Retinal pigment epithelial cell (primary cell): ENCODE measurements at regions not wholly inside any gene's neighbourhood (a gene's known extent, or its start where the extent isn't known, plus 50 kb on each side); places are given as distances from the start of the nearest gene placed in this dataset.
"Not testable (repeated sequence)": the region's sequence is repeated elsewhere in the genome, so short reads cannot be mapped to it uniquely, and the experiment has no call there.

Experiments used
- DNase-seq: peaks from one replicate; pipeline ENCODE4 v3.0.0-alpha.2; 2010; ENCODE audit warnings: low read depth
- H3K4me3 ChIP-seq: 2 replicates; pipeline ENCODE4 v1.5.1; 2011; ENCODE audit warnings: mild to moderate bottlenecking, low read length, control low read depth, moderate library complexity
- TF ChIP-seq, protein P1 (sequence below): conservative IDR thresholded peaks from 2 replicates; pipeline ENCODE4 v1.5.1; 2011; ENCODE audit warnings: low read depth, low read length, control low read depth, inconsistent platforms

DNA sequence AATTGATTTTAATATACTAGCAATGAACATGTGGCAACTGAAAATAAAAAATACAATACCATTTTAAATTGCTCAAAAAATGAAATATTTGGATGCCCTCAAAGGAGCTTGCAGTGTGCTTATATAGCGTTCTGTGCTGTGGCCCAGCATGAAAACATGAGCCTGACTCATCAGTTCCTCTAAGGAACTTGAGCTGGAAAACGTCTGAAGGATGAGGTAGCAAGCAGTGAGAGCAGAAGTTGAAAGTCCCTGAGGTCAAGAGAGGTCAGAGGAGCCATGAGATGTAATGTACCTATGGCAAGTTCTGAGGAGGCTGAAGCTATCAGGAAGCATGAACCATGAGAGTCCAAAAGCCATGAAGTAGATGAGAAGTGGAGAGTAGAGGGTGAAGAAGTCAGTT lies 59.7 kb downstream of the HMGB3 start:
- H3K4me3 ChIP-seq, result no peak overlapping the region
- no peak for DNase-seq
- TF ChIP-seq, protein P1, sequence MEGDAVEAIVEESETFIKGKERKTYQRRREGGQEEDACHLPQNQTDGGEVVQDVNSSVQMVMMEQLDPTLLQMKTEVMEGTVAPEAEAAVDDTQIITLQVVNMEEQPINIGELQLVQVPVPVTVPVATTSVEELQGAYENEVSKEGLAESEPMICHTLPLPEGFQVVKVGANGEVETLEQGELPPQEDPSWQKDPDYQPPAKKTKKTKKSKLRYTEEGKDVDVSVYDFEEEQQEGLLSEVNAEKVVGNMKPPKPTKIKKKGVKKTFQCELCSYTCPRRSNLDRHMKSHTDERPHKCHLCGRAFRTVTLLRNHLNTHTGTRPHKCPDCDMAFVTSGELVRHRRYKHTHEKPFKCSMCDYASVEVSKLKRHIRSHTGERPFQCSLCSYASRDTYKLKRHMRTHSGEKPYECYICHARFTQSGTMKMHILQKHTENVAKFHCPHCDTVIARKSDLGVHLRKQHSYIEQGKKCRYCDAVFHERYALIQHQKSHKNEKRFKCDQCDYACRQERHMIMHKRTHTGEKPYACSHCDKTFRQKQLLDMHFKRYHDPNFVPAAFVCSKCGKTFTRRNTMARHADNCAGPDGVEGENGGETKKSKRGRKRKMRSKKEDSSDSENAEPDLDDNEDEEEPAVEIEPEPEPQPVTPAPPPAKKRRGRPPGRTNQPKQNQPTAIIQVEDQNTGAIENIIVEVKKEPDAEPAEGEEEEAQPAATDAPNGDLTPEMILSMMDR, result no peak

- DNase-seq, H3K4me3 ChIP-seq: not testable (repeated sequence)
Observed at GRCh38 chrX:151066373-151066772, 83.2 kb downstream of the HMGB3 start.

- DNase-seq, result no peak
- TF ChIP-seq, protein P1, result no peak
- H3K4me3 ChIP-seq, result no peak overlapping the region
Observed at GRCh38 chrX:151073767-151074166, 90.6 kb downstream of the HMGB3 start.

DNA sequence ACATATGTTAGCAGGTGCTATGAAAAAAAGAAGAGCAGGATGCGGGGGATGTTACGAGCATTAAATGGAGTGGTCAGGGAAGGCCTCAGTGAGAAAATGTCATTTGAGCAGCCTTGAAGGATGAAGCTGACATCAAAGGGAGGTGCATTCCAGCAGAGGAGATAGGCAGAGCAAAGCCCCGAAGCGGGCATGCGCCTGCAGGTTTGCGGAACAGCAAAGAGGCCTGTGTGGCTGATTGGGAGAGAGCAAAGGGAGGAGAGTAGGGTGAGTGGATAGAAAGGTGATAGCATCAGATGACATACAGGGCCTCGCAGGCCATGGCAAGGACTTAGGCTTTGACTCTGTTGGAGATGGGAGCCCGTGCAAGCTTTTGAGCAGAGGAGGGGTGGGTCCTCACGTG lies 95.4 kb upstream of the GPR50 start:
- no peak for DNase-seq
- TF ChIP-seq, protein P1, result no peak
- no peak overlapping the region for H3K4me3 ChIP-seq

GRCh38 chrX:151082077-151082948 lies 94.1 kb upstream of the GPR50 start:
- no peak overlapping the region for H3K4me3 ChIP-seq
- TF ChIP-seq, protein P1, result peak; percentile 81
- no peak for DNase-seq

DNA sequence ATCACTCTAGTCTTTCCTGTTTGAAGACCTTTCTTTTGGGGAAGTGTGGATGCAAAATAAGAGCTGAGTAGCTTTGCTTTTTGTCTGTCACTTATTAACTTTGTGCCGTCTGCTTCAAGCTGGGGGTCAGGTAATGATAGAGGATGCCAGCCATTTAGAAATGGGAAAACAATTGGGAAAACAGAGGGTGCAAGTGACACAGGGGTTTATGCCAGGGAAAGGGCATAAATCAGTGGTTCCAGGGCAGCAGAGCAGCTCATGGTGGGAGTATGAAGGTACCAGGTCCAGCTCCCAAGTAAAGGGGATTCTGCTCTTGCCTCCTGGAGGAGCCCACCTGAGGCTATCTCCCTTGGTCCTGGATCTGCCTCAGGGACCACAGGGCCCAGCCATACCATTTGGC lies 91.9 kb upstream of the GPR50 start:
- no peak for DNase-seq
- TF ChIP-seq, protein P1, result no peak
- H3K4me3 ChIP-seq, result no peak overlapping the region

DNA sequence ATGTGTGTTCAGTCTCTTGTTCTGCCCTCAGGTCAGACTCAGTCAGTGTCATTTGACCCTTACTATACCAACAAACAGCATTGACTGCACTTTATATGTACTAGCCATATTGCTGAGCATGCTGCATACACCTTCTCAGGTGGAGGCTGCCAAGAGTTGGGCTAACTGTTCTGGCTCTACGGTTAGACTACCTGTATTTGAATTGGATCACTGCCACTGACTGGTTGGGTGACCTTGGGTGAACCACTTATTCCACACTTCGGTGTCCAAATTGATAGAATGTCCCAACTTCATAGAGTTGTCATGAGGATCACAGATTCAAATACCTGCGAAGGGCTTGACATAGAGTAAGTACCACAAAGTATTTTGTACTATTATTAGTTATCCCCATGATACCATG lies 91.2 kb upstream of the GPR50 start:
- H3K4me3 ChIP-seq, result no peak overlapping the region
- DNase-seq, result no peak
- TF ChIP-seq, protein P1, result no peak
